ENCODE measurements at regions not wholly inside any gene's neighbourhood (a gene's known extent, or its start where the extent isn't known, plus 50 kb on each side); places are given as distances from the start of the nearest gene placed in this dataset.

DNA sequence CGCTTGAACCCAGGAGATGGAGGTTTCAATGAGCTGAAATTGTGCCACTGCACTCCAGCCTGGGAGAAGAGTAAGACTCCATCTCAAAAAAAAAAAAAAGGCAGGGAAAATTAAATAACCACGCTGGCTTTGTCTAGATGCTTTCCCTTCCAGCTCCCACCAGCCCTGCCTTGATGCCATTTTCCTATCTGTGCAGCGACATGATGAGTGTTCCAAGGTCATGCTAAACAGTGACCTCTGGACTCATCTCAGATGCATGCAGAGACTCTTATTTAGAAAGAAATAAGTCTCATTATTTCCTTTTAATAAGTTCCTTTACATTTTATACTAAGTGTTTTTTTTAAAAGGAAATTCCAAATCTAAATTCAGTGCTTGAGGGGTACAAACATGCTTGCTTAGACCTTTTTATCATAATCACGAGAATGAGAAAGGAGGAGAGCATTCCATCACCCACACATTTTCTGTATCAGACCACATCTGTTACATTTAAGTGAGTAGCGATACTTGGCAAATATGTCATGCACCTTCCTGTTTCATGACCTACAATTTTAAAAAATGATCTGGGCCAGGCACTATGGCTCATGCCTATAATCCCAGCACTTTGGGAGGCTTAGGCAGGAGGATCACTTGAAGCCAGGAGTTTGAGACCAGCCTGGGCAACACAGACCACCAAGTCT, 101.1 kb upstream of the RREB1 start:
- TF ChIP-seq POLR2A (IDR thresholded peaks at IDR 0.05) = no peak
- TF ChIP-seq, protein P1, sequence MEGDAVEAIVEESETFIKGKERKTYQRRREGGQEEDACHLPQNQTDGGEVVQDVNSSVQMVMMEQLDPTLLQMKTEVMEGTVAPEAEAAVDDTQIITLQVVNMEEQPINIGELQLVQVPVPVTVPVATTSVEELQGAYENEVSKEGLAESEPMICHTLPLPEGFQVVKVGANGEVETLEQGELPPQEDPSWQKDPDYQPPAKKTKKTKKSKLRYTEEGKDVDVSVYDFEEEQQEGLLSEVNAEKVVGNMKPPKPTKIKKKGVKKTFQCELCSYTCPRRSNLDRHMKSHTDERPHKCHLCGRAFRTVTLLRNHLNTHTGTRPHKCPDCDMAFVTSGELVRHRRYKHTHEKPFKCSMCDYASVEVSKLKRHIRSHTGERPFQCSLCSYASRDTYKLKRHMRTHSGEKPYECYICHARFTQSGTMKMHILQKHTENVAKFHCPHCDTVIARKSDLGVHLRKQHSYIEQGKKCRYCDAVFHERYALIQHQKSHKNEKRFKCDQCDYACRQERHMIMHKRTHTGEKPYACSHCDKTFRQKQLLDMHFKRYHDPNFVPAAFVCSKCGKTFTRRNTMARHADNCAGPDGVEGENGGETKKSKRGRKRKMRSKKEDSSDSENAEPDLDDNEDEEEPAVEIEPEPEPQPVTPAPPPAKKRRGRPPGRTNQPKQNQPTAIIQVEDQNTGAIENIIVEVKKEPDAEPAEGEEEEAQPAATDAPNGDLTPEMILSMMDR (IDR thresholded peaks at IDR 0.05) = no peak
